ENCODE measurements at regions not wholly inside any gene's neighbourhood (a gene's known extent, or its start where the extent isn't known, plus 50 kb on each side); places are given as distances from the start of the nearest gene placed in this dataset.

DNA sequence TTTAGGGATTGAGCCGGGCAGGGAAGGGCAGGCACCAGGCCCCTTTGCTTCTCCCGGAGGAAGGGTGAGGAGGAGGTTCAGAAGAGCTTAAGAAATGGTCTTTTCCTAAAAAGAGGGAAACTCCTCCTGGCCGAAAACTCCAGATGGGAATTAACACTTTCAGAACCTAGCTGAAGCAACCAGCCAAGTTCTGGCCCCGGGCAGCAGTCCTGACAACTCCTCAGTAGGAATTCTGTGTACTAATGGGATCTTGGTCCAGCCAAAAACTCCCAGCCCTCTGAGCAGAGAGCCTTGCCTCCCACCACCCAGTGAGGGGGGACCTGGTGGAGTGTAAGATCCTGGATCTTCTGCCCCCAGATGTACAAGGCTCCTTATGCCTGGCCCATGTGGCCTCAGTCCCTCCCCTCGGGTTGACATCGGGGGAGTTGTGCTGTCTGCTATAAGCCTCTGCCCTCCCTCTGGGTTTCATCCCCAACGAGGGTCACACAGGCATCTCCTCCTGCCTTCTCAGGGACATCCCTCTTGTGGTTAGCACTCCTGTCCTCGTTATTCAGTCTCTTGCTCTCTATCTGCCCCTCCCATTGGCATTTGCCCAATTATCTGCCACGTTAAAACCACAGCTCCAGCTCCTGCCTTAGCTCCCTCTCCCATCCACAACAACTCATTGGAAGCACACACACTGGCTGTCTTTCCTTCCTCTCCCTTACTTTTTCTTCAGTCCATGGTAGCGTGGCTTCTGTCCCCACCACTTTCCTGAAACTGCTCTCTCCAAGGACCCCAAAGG lies 184.6 kb downstream of the CYP26B1 start:
- TF ChIP-seq EP300 (IDR thresholded peaks at IDR 0.05; ENCODE audit: borderline replicate concordance in 1 of 2, low read depth in 2 of 2, low read length in 2 of 2) (no peak), POLR2A (IDR thresholded peaks at IDR 0.05; ENCODE audit: control extremely low read depth in 1 of 2, low read depth in 2 of 2, low read length in 2 of 2) (no peak), BRCA1 (IDR thresholded peaks at IDR 0.05; ENCODE audit: low read depth, low read length) (no peak), SP1 (IDR thresholded peaks at IDR 0.05; ENCODE audit: low read depth, low read length) (no peak), EZH2 (IDR thresholded peaks at IDR 0.05; ENCODE audit: low read depth, low read length, severe bottlenecking) (no peak), SIN3A (conservative IDR thresholded peaks at IDR 0.05 in 1 of 2, IDR thresholded peaks at IDR 0.05 in 1 of 2; ENCODE audit: low read depth in 1 of 2, low read length in 2 of 2) (no peak), TAF1 (IDR thresholded peaks at IDR 0.05; ENCODE audit: low read depth, low read length) (no peak), HDAC2 (IDR thresholded peaks at IDR 0.05; ENCODE audit: borderline replicate concordance in 1 of 2, low read depth in 2 of 2, low read length in 2 of 2) (no peak), MAFK (IDR thresholded peaks at IDR 0.05; ENCODE audit: low read depth, low read length) (no peak), TCF12 (IDR thresholded peaks at IDR 0.05; ENCODE audit: low read depth, low read length) (no peak), NANOG (IDR thresholded peaks at IDR 0.05; ENCODE audit: insufficient read depth, low read depth, low read length, poor library complexity, severe bottlenecking) (no peak)
- TF ChIP-seq, protein P1, sequence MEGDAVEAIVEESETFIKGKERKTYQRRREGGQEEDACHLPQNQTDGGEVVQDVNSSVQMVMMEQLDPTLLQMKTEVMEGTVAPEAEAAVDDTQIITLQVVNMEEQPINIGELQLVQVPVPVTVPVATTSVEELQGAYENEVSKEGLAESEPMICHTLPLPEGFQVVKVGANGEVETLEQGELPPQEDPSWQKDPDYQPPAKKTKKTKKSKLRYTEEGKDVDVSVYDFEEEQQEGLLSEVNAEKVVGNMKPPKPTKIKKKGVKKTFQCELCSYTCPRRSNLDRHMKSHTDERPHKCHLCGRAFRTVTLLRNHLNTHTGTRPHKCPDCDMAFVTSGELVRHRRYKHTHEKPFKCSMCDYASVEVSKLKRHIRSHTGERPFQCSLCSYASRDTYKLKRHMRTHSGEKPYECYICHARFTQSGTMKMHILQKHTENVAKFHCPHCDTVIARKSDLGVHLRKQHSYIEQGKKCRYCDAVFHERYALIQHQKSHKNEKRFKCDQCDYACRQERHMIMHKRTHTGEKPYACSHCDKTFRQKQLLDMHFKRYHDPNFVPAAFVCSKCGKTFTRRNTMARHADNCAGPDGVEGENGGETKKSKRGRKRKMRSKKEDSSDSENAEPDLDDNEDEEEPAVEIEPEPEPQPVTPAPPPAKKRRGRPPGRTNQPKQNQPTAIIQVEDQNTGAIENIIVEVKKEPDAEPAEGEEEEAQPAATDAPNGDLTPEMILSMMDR (IDR thresholded peaks at IDR 0.05; ENCODE audit: control extremely low read depth in 1 of 3, insufficient read depth in 1 of 3, low read depth in 1 of 3, low read length in 3 of 3): no peak
